ENCODE measurements at regions not wholly inside any gene's neighbourhood (a gene's known extent, or its start where the extent isn't known, plus 50 kb on each side); places are given as distances from the start of the nearest gene placed in this dataset.

DNA sequence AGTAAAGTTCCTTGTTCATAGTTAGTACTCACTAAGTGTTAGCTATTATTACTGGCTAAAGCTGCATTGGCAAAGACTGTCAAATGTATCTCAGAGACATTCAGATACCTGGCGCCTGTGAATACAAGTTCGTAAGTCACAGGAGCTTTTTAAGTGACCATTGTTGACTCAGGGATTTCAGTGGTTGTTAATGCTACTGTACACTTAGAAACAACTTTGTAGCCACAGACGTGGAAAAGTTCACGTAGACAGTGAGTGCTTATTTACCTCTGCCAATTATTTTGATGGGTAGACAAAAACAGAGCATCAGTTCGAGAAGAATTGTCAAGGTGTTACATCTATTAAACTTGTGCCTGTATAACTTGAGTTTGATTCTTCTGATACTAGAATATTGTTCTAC is 59.1 kb upstream of the RRP15 start:
- Histone ChIP-seq H2BK20ac (ENCODE audit: low read depth, low read length, poor library complexity, severe bottlenecking) (no peak overlapping the region), H3K4me1 (ENCODE audit: insufficient read depth, low read length) (no peaks in the 10 kb centered on the region), H2BK15ac (ENCODE audit: low read depth, low read length) (no peak overlapping the region), H4K5ac (ENCODE audit: insufficient read length, low read depth, low read length) (no peak overlapping the region), H3K27me3 (ENCODE audit: insufficient read depth, low read length) (no peaks in the 10 kb centered on the region), H3K23me2 (ENCODE audit: insufficient read length, low read depth, low read length, poor library complexity, severe bottlenecking) (no peaks in the 10 kb centered on the region), H3K9ac (ENCODE audit: extremely low read depth, insufficient read length, low read length) (no peak overlapping the region), H3K23ac (ENCODE audit: insufficient read length, low read depth, low read length) (no peak overlapping the region), H2AK5ac (ENCODE audit: insufficient read length, low read length) (no peak overlapping the region), H2BK120ac (ENCODE audit: low read depth, low read length, poor library complexity, severe bottlenecking) (no peak overlapping the region), H4K8ac (replicated peaks; ENCODE audit: insufficient read length, low read depth, low read length) (no peak overlapping the region), H3K79me2 (ENCODE audit: insufficient read depth, low read length) (no peaks in the 10 kb centered on the region), H2BK12ac (ENCODE audit: insufficient read length, low read depth, low read length) (no peak overlapping the region), H3K14ac (ENCODE audit: insufficient read depth, low read length) (no peak overlapping the region), H3K4ac (ENCODE audit: low read depth, low read length) (no peak overlapping the region), H3K9me3 (ENCODE audit: control insufficient read depth, low read depth, low read length) (no peaks in the 10 kb centered on the region), H3T11ph (ENCODE audit: low read length) (no peak overlapping the region), H3K4me2 (ENCODE audit: insufficient read depth, insufficient read length, low read length) (no peak overlapping the region), H3K18ac (ENCODE audit: insufficient read length, low read depth, low read length) (no peak overlapping the region), H3K79me1 (ENCODE audit: insufficient read depth, low read depth, low read length, poor library complexity, severe bottlenecking) (no peaks in the 10 kb centered on the region), H3K56ac (ENCODE audit: insufficient read length, low read depth, low read length) (no peak overlapping the region), H4K91ac (ENCODE audit: insufficient read length, low read depth, low read length) (no peak overlapping the region), H2AFZ (ENCODE audit: low read length) (no peak overlapping the region), H4K20me1 (ENCODE audit: control insufficient read depth, insufficient read depth, insufficient read length) (no peaks in the 10 kb centered on the region), H3K27ac (ENCODE audit: insufficient read length, low read depth, low read length) (no peak overlapping the region), H2BK5ac (ENCODE audit: insufficient read length, low read length) (no peak overlapping the region)
- no CpG with 5 or more reads among the region's 5 CpGs for WGBS (ENCODE audit: extremely low coverage, insufficient read length, low lambda C conversion rate)
- no peak overlapping the region for H3K4me3 Mint-ChIP-seq
- no peaks in the 10 kb centered on the region for H3K27me3 Mint-ChIP-seq (ENCODE audit: low read depth)
- no peak for TF ChIP-seq CTCF (conservative IDR thresholded peaks at IDR 0.05)
- DNase-seq: no peak
- no peaks in the 10 kb centered on the region for H3K36me3 Mint-ChIP-seq (ENCODE audit: insufficient read depth in 1 of 3, low read depth in 3 of 3)
- H3K4me1 Mint-ChIP-seq: no peaks in the 10 kb centered on the region
- H3K27ac Mint-ChIP-seq: no peak overlapping the region
- H3K9me3 Mint-ChIP-seq: no peaks in the 10 kb centered on the region

Measured in H9 (cell line).